DMS79 treated with DMSO at 0.1 percent for 48 hours (cell line): ENCODE measurements at regions not wholly inside any gene's neighbourhood (a gene's known extent, or its start where the extent isn't known, plus 50 kb on each side); places are given as distances from the start of the nearest gene placed in this dataset.
A peak's percentile ranks its signal among the peaks of the same experiment; 100 is the strongest.

Experiments
- DNase-seq: peaks from one replicate; lab custom pipeline; 2025; lab: John Stamatoyannopoulos, UW

GRCh38 chrX:51437521-51437920 is 58.9 kb downstream of the NUDT11 start:
- DNase-seq = no peak

GRCh38 chrX:51435101-51435500 is 61.3 kb downstream of the NUDT11 start:
- DNase-seq = no peak

GRCh38 chrX:51421972-51422597 is 74.3 kb downstream of the NUDT11 start:
- no peak for DNase-seq

- DNase-seq = peak; percentile 2
Observed at GRCh38 chrX:51420610-51421009, 75.8 kb downstream of the NUDT11 start.

- no peak for DNase-seq
Observed at GRCh38 chrX:51408462-51408861, 75.8 kb downstream of the NUDT10 start.

GRCh38 chrX:51407520-51408409 is 75.1 kb downstream of the NUDT10 start:
- DNase-seq = no peak

- DNase-seq = no peak
Observed at GRCh38 chrX:51406688-51407519, 74.3 kb downstream of the NUDT10 start.

- DNase-seq = no peak
Observed at GRCh38 chrX:51404445-51404844, 71.8 kb downstream of the NUDT10 start.

GRCh38 chrX:51395810-51396728 is 63.4 kb downstream of the NUDT10 start:
- DNase-seq = no peak

GRCh38 chrX:51395480-51395809 is 62.8 kb downstream of the NUDT10 start:
- DNase-seq = no peak
